Fibroblast of lung (primary cell): ENCODE measurements at regions not wholly inside any gene's neighbourhood (a gene's known extent, or its start where the extent isn't known, plus 50 kb on each side); places are given as distances from the start of the nearest gene placed in this dataset.
"Not testable (repeated sequence)": the region's sequence is repeated elsewhere in the genome, so short reads cannot be mapped to it uniquely, and the experiment has no call there.

Source experiments
- DNase-seq, 2 donors: peaks; one replicate each; pipeline versions ENCODE4 v3.0.0 to v3.0.0-alpha.2; 2010; ENCODE audit warnings: low read depth in 2 of 2
- H2AFZ ChIP-seq: 2 replicates; pipeline ENCODE4 v1.5.1; 2012; ENCODE audit warnings: low read length, control low read depth, inconsistent platforms
- H3K27ac ChIP-seq: 2 replicates; pipeline ENCODE4 v1.5.1; 2011; ENCODE audit warnings: low read length, control low read depth; ENCODE audit not compliant: insufficient read depth
- H3K27me3 ChIP-seq: 2 replicates; pipeline ENCODE4 v1.5.1; 2011; ENCODE audit warnings: mild to moderate bottlenecking, low read length; ENCODE audit not compliant: control insufficient read depth, insufficient read depth
- H3K36me3 ChIP-seq: 2 replicates; pipeline ENCODE4 v1.5.1; 2011; ENCODE audit warnings: low read length; ENCODE audit not compliant: control insufficient read depth, insufficient read depth
- H3K4me1 ChIP-seq: 2 replicates; pipeline ENCODE4 v1.5.1; 2011; ENCODE audit warnings: low read length; ENCODE audit not compliant: control insufficient read depth, insufficient read depth; ENCODE audit errors: extremely low read depth
- H3K4me2 ChIP-seq: 2 replicates; pipeline ENCODE4 v1.5.1; 2011; ENCODE audit warnings: low read length, control low read depth; ENCODE audit not compliant: insufficient read depth; ENCODE audit errors: extremely low read depth
- H3K4me3 ChIP-seq, 4 experiments: fragments of 200-600 bp in 1 of 4; sonication (generic) in 1 of 4; replicated peaks in 1 of 4; 2 replicates each; pipeline ENCODE4 v1.5.1; 2011 to 2016; ENCODE audit warnings: low read length in 4 of 4, low read depth in 3 of 4, mild to moderate bottlenecking in 3 of 4, control low read depth in 2 of 4, inconsistent platforms in 1 of 4, mixed read lengths in 1 of 4; ENCODE audit not compliant: insufficient read depth in 1 of 4; ENCODE audit errors: control extremely low read depth in 1 of 4
- H3K79me2 ChIP-seq: 2 replicates; pipeline ENCODE4 v1.5.1; 2012; ENCODE audit warnings: mild to moderate bottlenecking, low read length, inconsistent platforms; ENCODE audit not compliant: control insufficient read depth, insufficient read depth
- H3K9ac ChIP-seq: 2 replicates; pipeline ENCODE4 v1.5.1; 2011; ENCODE audit warnings: mild to moderate bottlenecking, low read length, control low read depth; ENCODE audit not compliant: insufficient read depth
- H3K9me3 ChIP-seq: 2 replicates; pipeline ENCODE4 v1.5.1; 2012; ENCODE audit warnings: low read depth, low read length; ENCODE audit not compliant: control insufficient read depth, insufficient read depth
- H4K20me1 ChIP-seq: 2 replicates; pipeline ENCODE4 v1.5.1; 2011; ENCODE audit warnings: low read length; ENCODE audit not compliant: control insufficient read depth, insufficient read depth; ENCODE audit errors: extremely low read depth

- not testable (repeated sequence) for H3K4me1 ChIP-seq, H3K36me3 ChIP-seq, H3K4me2 ChIP-seq, H3K9ac ChIP-seq, H2AFZ ChIP-seq, DNase-seq, H4K20me1 ChIP-seq, H3K79me2 ChIP-seq, H3K27me3 ChIP-seq, H3K27ac ChIP-seq, H3K9me3 ChIP-seq, H3K4me3 ChIP-seq
Measured at GRCh38 chr9:40196165-40196714, 840.8 kb downstream of the SPATA31A1 start.

- H3K9me3 ChIP-seq, H3K4me2 ChIP-seq, H3K36me3 ChIP-seq, H4K20me1 ChIP-seq, H3K79me2 ChIP-seq, H3K27me3 ChIP-seq, H3K27ac ChIP-seq, H3K4me3 ChIP-seq, H3K9ac ChIP-seq, DNase-seq, H3K4me1 ChIP-seq, H2AFZ ChIP-seq: not testable (repeated sequence)
Measured at GRCh38 chr9:40196803-40197202, 841.3 kb downstream of the SPATA31A1 start.

- H3K4me2 ChIP-seq, H3K9me3 ChIP-seq, H3K4me1 ChIP-seq, H4K20me1 ChIP-seq, H2AFZ ChIP-seq, H3K4me3 ChIP-seq, DNase-seq, H3K27me3 ChIP-seq, H3K79me2 ChIP-seq, H3K9ac ChIP-seq, H3K36me3 ChIP-seq, H3K27ac ChIP-seq: not testable (repeated sequence)
Measured at GRCh38 chr9:40221596-40222233, 866.2 kb downstream of the SPATA31A1 start.

DNA sequence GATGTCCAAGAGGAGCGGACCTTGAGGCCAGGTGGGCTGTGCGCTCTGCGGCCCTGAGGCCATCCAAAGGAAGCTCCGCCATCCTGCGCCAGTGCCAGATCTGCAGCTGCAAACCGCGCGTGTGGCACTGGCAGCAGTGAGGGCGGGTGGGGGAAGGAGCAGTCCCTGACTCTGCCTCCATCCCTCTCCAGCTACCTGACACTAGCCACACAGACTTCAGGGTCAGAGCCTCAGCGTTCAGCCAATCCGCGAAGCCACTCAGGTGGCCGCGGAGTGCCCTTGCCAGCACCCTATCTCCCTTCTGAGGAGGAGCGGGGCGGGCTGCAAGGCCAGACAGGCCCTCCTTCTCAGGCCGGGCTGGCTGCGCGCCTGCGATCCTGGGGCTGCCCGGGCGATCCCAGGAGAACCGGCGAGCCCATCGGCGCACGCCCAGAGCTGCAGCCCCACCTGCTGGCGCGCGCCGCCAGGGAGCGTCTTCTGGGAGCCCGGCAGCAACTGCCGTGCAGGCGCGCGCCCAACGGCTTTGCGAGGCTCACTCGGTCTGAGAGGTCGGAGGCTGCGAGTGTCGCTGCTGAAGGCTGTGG is 867.2 kb downstream of the SPATA31A1 start:
- H3K4me3 ChIP-seq, H3K4me1 ChIP-seq, H3K27me3 ChIP-seq, H3K36me3 ChIP-seq, H3K4me2 ChIP-seq, H3K79me2 ChIP-seq, H4K20me1 ChIP-seq, H2AFZ ChIP-seq, H3K9ac ChIP-seq, H3K9me3 ChIP-seq, DNase-seq, H3K27ac ChIP-seq: not testable (repeated sequence)

DNA sequence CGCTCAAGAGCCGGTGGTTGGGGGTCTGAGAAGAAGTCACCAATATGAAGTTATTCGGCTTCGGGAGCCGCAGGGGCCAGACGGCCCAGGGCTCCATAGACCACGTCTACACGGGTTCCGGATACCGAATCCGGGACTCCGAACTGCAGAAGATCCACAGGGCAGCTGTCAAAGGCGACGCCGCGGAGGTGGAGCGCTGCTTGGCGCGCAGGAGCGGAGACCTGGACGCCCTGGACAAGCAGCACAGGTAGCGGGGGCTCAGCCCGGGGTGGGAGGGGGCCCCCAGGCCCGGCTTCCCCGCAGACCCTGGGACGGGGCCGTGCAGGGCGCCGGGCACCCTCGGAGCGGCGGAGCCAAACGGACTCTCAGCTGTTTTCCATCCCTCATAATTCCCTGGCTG is 867.9 kb downstream of the SPATA31A1 start:
- not testable (repeated sequence) for DNase-seq, H3K4me1 ChIP-seq, H3K4me2 ChIP-seq, H3K27ac ChIP-seq, H2AFZ ChIP-seq, H3K79me2 ChIP-seq, H3K36me3 ChIP-seq, H3K9ac ChIP-seq, H3K27me3 ChIP-seq, H3K4me3 ChIP-seq, H4K20me1 ChIP-seq, H3K9me3 ChIP-seq
